Right lung (tissue), 2 donors: ENCODE measurements at regions not wholly inside any gene's neighbourhood (a gene's known extent, or its start where the extent isn't known, plus 50 kb on each side); places are given as distances from the start of the nearest gene placed in this dataset.
A peak's percentile ranks its signal among the peaks of the same experiment; 100 is the strongest.

Experiments
- DNase-seq, 2 donors: peaks; one replicate each; pipeline ENCODE4 v3.0.0-alpha.2; 2013

- DNase-seq: no peak
Measured at GRCh38 chr14:101227611-101228594, 324.4 kb upstream of the RTL1 start.

GRCh38 chr14:101228949-101229541, 325.5 kb upstream of the RTL1 start:
- no peak for DNase-seq

- no peak for DNase-seq
Measured at GRCh38 chr14:101229666-101230065, 326.1 kb upstream of the RTL1 start.

- no peak for DNase-seq
Measured at GRCh38 chr14:101230161-101230850, 326.8 kb upstream of the RTL1 start.

- no peak for DNase-seq
Measured at GRCh38 chr14:101230851-101231550, 327.5 kb upstream of the RTL1 start.

GRCh38 chr14:101231828-101232227, 328.3 kb upstream of the RTL1 start:
- DNase-seq: no peak

GRCh38 chr14:101232340-101233020, 328.8 kb upstream of the DIO3 start:
- DNase-seq: no peak

GRCh38 chr14:101233021-101233366, 328.3 kb upstream of the DIO3 start:
- DNase-seq: no peak

- no peak for DNase-seq
Measured at GRCh38 chr14:101233391-101233790, 327.9 kb upstream of the DIO3 start.

- no peak for DNase-seq
Measured at GRCh38 chr14:101233808-101234207, 327.5 kb upstream of the DIO3 start.

GRCh38 chr14:101234244-101234937, 326.9 kb upstream of the DIO3 start:
- no peak for DNase-seq

- no peak for DNase-seq
Measured at GRCh38 chr14:101234999-101235334, 326.3 kb upstream of the DIO3 start.

- DNase-seq: peak in 1 of 2 donors; percentile 38
Measured at GRCh38 chr14:101235335-101236103, 325.8 kb upstream of the DIO3 start.

GRCh38 chr14:101236496-101237251, 324.6 kb upstream of the DIO3 start:
- DNase-seq: no peak

GRCh38 chr14:101237252-101237616, 324.1 kb upstream of the DIO3 start:
- no peak for DNase-seq

- no peak for DNase-seq
Measured at GRCh38 chr14:101239065-101239464, 322.2 kb upstream of the DIO3 start.

GRCh38 chr14:101241147-101241546, 320.1 kb upstream of the DIO3 start:
- no peak for DNase-seq

GRCh38 chr14:101241807-101242278, 319.5 kb upstream of the DIO3 start:
- no peak for DNase-seq
